GM12892 (cell line): ENCODE measurements at regions not wholly inside any gene's neighbourhood (a gene's known extent, or its start where the extent isn't known, plus 50 kb on each side); places are given as distances from the start of the nearest gene placed in this dataset.
"Not testable (repeated sequence)": the region's sequence is repeated elsewhere in the genome, so short reads cannot be mapped to it uniquely, and the experiment has no call there.

Source experiments
- DNase-seq: peaks from one replicate; pipeline ENCODE4 v3.0.0; 2011; ENCODE audit not compliant: insufficient read length
- FAIRE-seq: peaks from 2 replicates; lab custom pipeline; 2011; peaks lifted over from hg19 to GRCh38; lab: Jason Lieb, UNC
- POLR2A ChIP-seq: IDR thresholded peaks from 2 replicates; pipeline ENCODE4 v1.6.1; 2011; ENCODE audit warnings: low read depth, low read length, control low read depth
- POLR2AphosphoS5 ChIP-seq: IDR thresholded peaks from 2 replicates; pipeline ENCODE4 v1.6.1; 2011; ENCODE audit warnings: low read depth, low read length, control low read depth
- TAF1 ChIP-seq: IDR thresholded peaks from 2 replicates; pipeline ENCODE4 v1.6.1; 2011; ENCODE audit warnings: low read depth, mild to moderate bottlenecking, control low read depth, low read length, borderline replicate concordance

DNA sequence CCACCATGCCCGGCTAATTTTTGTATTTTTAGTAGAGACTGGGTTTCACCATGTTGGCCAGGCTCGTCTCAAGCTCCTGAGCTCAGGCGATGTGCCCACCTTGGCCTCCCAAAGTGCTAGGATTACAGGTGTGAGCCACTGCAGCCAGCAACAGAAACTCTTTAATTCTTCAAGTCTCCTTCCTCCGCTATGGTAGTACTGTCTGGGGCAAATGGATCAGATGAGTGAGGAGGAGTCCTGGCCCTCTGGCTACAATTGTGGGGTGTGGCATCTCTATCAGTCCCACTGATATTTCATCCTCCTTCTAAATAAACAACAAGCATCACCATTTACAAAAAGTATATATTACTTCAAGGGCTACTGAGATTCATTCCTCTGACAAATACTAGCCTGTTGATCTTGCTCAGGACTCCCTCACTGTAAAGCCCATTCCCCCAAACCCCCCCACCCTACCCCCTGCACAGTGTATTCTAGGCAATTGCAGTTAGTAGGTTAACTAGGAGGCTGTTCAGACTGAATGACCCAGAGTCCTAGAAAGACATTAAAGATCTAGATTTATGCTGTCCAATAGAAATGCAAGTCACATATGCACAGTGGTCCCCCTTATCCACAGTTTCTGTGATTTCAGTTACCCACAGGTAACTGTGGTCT lies 71.2 kb upstream of the STAM2 start:
- FAIRE-seq (no peak), DNase-seq (no peak)
- no peak for TF ChIP-seq POLR2A
- no peak for TF ChIP-seq POLR2AphosphoS5
- TF ChIP-seq TAF1, result no peak

DNA sequence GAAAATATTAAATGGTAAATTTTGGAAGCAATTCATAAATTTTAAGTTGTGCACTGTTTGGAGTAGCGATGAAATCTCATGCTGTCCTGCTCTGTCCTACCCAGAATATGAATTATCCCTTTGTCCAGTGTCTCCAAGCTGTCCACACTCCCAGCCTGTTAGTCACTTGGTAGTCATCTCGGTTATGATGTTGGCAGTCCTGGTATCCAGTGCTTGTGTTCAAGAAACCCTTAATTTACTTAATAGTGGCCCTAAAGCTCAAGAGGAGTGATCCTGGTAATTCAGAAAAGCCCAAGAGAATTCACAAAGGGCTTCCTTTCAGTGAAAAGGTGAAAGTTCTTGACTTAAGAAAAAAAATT lies 71.8 kb upstream of the STAM2 start:
- no peak for DNase-seq
- FAIRE-seq, result no peak
- TF ChIP-seq POLR2AphosphoS5 (no peak), TAF1 (no peak), POLR2A (no peak)

- FAIRE-seq (no peak), DNase-seq (no peak)
- no peak for TF ChIP-seq TAF1
- TF ChIP-seq POLR2AphosphoS5, result no peak
- no peak for TF ChIP-seq POLR2A
Measured at GRCh38 chr2:152250421-152251100, 75.0 kb upstream of the STAM2 start.

DNA sequence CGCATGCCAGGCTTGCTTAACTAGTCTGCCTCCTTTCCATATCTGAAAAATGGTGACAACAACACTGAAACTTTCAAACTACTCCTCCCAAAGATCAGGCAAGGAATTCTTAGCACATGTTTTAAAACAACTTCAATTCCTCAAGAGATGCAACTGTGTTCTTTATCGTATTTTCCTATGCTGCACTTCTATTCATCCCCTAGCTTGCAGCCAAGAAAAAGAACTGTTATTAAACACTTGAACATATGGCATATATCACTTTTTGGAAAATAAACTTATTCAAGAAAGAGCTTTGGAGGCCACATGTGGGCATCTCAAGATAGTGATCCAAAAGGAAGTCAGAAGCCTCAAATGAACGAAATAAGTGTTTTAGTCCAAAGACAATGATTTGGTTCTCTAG lies 75.6 kb upstream of the STAM2 start:
- FAIRE-seq, result no peak
- TF ChIP-seq TAF1, result no peak
- no peak for TF ChIP-seq POLR2A
- no peak for TF ChIP-seq POLR2AphosphoS5
- DNase-seq, result no peak

GRCh38 chr2:152251811-152252210 lies 76.2 kb upstream of the STAM2 start:
- FAIRE-seq (no peak), DNase-seq (no peak)
- TF ChIP-seq POLR2A (no peak), TAF1 (no peak), POLR2AphosphoS5 (no peak)

DNA sequence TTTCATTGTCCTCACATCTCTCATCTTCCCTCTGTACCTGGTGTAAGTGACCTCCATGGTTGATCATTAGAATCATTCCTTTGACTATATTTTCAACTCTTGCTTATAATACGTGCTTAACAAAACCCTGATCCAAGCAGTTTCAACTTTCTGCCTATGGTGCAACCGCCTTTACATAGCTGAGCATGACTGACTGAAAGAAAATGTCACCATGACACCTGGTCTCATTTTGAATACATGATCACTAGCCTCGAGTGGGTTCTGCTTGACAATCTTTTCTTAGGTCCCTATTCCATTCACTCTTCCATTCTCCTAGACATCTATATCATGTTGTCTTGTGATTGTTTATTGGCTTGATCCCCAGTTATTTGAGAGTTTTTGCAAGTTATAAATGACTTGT lies 78.9 kb upstream of the STAM2 start:
- TF ChIP-seq POLR2A, result no peak
- no peak for TF ChIP-seq TAF1
- TF ChIP-seq POLR2AphosphoS5, result no peak

DNA sequence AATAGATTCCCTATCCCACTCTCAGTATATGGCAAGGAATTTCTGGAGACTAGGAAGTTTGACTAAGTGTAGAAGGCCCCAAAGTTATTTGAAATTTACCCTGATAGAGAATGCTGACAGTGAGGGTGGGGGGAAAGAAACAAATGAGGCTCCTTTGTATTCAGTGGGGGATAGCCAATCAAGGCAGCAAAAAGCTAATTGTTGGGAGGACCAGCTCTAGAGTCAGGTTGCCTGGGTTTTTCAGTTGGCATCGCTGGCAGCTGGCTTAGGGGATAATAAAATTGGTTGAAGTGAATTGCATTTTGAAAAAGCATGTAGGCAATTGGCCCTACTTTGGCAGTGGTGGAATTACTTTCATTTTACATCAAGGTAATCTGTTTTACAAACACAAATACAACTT lies 79.4 kb upstream of the STAM2 start:
- no peak for DNase-seq
- no peak for FAIRE-seq
- no peak for TF ChIP-seq TAF1

More for the DNA sequence above, 78.9 kb upstream of the STAM2 start:
- peak; percentile 54 for FAIRE-seq
- no peak for DNase-seq

DNA sequence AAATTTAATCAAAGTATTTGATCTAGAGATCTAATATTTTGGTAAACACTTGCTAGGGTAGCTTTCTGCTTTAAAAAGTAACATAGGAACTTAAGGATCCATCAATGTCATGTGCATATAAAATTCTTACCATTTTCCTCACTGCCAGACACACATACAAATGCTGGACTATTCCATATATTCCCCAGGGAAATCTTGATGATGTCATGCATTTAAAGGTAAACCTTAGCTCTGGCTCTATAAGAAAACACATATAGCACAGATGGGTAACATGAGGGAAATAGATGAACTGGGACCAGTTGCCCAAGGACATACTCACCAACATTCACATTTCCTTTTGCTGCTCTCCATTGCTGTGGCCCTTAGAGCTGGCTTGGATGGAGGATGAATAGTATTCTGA lies 79.1 kb upstream of the FMNL2 start:
- TF ChIP-seq TAF1 (no peak), POLR2AphosphoS5 (no peak), POLR2A (no peak)
- FAIRE-seq, result no peak
- no peak for DNase-seq

DNA sequence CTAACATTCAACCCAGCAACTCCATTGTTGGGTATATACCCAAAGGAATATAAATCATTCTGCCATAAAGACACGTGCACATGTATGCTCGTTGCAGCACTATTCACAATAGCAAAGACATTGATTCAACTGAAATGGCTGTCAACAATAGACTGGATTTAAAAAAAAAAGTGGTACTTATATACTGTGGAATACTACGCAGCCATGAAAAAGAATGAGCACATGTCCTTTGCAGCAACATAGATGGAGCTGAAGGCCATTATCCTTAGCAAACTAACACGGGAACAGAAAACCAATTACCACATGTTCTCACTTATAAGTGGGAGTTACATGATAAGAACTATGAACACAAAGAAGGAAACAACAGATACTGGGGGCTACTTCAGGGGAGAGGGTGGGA lies 74.0 kb upstream of the FMNL2 start:
- FAIRE-seq (no peak), DNase-seq (no peak)
- no peak for TF ChIP-seq POLR2AphosphoS5
- TF ChIP-seq TAF1, result no peak
- TF ChIP-seq POLR2A, result no peak

- FAIRE-seq, result no peak
- TF ChIP-seq POLR2A, result no peak
- no peak for TF ChIP-seq TAF1
- no peak for TF ChIP-seq POLR2AphosphoS5
- no peak for DNase-seq
Measured at GRCh38 chr2:152263911-152264310, 71.1 kb upstream of the FMNL2 start.

- DNase-seq, FAIRE-seq: not testable (repeated sequence)
Measured at GRCh38 chr2:152273732-152274260, 61.2 kb upstream of the FMNL2 start.

- FAIRE-seq, DNase-seq: not testable (repeated sequence)
Measured at GRCh38 chr2:152277896-152278295, 57.1 kb upstream of the FMNL2 start.

DNA sequence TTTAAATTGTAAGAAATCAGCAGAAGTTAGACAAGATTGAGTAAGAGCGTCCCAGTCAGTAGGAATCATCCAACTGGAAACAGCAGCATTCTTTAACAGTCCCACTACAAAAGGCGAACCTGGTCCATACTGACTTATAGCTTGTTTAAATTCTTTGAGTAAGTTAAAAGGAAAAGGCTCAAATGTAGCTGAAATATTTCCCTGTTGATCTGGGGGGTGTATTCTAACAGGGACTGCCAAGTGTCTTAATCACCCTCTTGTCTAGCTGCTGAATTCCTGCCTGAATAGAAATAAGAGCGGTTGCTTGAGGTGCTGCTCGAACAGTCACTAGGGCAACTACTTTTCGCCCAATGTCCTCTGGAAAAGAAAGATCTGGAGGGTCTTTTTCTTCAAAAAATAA lies 56.4 kb upstream of the FMNL2 start:
- FAIRE-seq (no peak), DNase-seq (no peak)
- TF ChIP-seq TAF1 (no peak), POLR2A (no peak), POLR2AphosphoS5 (no peak)

- FAIRE-seq, DNase-seq: not testable (repeated sequence)
Measured at GRCh38 chr2:152279367-152279766, 55.6 kb upstream of the FMNL2 start.
